HG03558 (cell line): ENCODE measurements at regions not wholly inside any gene's neighbourhood (a gene's known extent, or its start where the extent isn't known, plus 50 kb on each side); places are given as distances from the start of the nearest gene placed in this dataset.

ENCODE experiments used
- ATAC-seq: cut with Tn5 transposase; IDR thresholded peaks from one replicate; pipeline ENCODE4 v1.9.1; 2021; ENCODE audit warnings: moderate number of reproducible peaks; ENCODE audit not compliant: unreplicated experiment; ENCODE audit errors: extremely low read depth

DNA sequence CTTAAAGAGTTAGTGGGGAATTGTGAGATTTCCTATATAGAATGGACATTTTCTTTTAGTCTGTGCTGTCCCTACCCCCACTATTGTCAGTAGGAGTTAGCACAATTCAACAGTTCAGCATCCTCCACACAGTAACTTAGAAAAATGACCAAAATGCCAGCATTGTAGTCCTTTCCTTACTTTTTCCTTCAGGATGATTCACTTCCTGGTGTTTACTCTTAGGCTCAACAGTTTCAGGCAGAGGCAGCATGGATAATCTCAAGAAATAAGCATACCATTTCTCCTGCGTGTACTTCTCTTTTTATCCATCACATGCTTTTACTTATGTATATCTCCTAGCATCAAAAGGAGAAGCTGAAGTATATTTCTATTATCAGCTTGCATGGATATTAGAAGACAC is 683.4 kb downstream of the SLC16A7 start:
- no peak for ATAC-seq

DNA sequence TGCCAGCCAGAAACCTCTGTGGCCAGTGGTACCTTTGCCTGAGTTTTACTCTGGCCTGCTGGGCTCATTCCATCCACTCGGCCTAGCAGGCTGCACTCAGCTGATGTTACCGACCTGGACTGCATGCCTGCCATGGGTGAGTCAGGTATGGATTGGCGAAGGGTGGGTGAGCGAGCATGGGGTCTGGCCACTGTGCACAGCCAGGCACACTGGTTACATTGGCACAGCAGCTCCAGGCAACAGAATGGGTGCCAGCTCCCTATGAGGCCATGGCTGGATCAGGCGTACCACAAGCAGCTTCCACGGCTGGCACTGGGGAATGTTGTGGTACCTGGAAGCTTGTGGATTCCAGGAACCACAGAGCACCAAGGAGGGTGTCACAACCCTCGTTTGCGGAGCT is 685.7 kb downstream of the SLC16A7 start:
- no peak for ATAC-seq

DNA sequence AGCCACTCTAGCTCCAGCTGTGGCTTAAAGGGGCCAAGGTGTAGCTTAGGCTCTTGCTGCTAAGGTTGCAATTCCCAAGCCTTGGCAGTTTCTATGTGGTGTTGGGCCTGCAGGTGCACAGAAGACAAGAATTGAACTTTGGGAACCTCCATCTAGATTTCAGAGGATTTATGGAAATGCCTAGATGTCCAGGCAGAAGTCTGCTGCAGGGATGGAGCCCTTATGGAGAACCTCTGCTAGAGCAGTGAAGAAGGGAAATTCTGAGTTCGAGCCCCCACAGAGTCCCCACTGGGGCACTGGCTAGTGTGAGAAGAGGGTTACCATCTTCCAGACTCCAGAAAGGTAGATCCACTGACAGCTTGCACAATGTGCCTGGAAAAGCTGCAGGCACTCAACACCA is 694.7 kb downstream of the SLC16A7 start:
- ATAC-seq: no peak

DNA sequence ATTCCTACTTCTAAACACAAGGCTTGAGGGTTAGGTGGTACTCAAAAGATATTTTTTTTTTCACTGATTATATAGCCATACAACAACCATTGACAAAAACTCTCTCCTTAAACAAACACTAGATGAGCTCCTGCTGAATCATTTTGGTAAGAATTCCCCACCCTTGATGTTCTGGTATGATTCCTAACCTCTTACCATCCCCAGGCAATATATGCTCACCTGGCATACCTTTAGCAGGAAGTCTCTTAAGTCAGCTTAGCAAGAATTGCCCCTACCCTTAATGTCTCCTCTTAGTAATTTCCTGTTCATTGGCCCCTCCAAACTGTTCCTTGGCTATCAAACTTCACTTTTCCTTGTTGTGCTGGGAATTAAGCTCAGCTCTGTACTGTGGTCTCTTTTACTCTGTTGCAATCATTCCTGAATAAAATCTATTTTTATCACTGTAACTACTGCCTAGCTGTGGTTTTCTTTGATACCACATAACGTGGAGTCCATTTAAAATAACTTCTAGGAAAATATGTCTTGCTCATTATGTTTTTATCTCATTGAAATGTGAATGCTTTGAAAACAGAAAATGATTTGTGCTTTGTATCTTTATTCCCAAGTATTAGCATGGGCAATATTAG is 712.6 kb downstream of the SLC16A7 start:
- ATAC-seq: no peak

DNA sequence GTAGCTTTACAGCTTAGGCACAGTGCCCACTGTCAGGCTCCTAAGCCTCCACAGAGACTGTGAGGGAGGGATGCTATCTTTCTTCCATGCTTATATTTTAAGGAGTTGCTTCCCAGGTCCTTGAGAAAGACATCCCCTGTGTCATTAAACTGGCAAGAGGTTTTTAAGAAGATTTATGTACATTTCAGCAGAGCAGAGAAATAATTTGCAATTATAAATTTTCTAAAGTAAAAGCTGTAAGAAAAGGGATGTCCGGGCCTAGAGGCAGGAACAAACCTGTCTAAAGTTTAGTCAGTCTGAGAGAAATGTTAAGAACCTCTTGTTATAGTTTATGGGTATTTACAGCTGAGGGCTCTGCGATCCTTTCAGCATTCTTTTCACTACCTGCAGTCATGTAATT is 716.1 kb downstream of the SLC16A7 start:
- no peak for ATAC-seq

DNA sequence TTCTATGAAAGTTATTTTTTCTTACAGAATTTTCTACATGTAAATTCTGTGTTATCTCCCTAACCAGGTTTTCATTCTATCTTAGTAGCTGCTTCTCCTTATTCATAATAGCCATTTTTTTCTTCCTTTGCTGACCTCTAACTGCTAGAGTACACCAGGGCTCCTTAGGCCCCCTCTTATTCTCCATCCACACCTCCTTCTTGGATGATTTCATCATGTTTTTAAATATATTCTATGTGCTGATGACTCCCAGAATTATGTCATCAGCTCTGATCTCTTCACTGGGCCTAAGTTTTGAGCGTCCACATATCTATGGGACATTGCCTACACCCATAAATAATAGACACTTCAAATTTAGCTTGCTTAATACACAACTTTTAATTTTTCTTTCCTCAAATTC is 721.5 kb downstream of the SLC16A7 start:
- ATAC-seq: no peak

DNA sequence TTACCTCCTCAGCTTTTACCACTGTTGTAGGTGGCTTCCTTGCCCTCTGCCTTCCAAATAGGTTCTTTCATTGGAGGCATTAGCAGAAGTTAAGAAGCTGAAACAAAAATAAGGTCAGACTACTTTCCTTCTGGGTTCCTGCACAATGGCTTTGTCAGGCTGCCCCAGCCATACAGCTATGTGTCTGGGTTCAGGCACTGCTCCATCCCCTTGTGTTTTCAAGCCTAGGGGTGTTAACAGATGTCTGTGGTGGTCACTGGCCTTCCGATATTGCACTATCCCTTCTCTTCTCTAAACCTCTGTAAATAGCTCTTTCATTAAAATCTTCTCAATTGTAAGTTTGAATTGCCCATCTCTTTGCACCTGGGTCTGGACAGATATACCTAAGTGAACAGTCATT is 728.9 kb downstream of the SLC16A7 start:
- ATAC-seq: no peak

DNA sequence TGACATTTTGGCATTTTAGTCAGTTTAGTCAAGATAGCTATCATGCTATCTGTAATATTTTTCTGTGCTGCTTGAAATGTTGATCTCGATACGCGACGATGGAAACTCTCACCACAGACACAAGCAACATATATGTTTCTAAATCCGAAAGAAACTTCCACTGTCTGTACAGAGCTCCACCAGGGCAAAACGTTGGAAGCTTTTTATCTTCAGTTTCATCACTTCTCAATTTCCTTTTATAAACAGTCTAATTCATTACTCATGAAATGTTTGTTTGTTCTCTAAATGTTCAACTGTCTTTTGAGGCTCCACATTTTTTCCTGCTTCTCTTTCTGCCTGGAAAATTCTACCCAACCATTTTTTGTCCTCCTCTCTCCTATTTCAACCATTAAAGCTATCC is 737.6 kb downstream of the SLC16A7 start:
- no peak for ATAC-seq

DNA sequence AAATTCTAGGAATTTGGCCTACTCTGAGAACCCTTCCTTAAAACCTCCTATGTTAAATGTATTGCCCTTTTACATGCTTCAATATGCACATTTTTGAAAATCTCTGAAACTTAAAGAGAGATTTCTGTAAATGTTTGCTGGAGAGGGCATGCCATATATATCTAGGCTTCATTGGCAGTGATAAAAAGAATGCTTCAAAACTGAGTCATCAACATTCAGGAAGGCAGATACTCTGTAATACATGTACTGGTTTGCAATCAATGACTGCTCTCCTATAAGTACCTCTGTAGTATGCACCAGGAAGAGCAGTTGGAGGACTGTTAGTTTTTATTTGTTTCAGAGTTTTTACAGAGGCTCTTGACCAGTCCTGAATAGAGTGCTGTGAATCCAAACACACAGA is 739.9 kb downstream of the SLC16A7 start:
- no peak for ATAC-seq

DNA sequence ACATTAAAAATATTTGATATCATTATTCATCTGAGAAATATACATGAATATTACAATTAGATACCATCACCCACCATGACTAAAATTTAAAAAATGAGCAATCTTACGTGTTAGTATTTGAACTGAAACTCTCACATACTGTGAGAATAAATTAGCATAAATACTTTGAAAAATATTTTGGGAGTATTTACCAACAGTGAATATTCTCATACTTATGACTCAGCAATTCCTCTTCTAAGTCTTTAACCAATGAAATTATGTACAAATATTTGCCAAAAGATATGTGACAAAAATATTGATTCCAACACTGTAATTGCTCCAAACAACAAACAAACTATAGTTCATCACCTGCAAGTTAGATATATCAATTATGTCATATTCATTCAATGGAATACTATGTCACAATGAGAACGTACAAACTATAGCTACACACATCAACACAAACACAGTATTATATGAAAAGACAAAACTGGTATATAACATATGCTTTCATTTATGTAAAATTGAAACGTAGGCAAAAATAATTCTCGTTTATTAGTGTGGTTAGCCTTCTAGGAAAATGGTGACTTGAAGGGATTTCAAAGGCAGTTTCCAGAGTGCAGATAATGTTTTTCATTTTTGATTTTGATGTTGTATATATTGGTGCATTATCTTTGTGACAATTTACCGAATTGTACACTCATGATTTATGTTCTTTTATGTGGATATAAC is 742.2 kb downstream of the SLC16A7 start:
- ATAC-seq: no peak

DNA sequence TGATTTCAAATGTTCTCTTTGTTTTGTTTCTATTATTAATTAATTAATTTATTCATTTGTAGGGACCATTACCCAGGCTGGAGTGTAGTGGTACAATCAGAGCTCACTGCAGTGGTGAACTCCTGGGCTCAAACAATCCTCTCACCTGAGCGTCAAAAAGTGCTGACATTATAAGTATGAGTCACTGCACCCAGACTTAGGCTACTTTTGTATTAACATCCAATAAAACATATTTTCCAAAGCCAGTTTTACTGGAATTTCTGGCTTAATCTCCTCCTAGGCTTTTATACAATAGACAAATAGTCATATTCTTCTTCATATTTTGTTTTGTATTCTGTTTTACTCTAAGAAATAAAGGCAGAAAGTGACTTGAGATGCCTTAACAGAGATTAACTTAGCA is 749.6 kb downstream of the SLC16A7 start:
- no peak for ATAC-seq

DNA sequence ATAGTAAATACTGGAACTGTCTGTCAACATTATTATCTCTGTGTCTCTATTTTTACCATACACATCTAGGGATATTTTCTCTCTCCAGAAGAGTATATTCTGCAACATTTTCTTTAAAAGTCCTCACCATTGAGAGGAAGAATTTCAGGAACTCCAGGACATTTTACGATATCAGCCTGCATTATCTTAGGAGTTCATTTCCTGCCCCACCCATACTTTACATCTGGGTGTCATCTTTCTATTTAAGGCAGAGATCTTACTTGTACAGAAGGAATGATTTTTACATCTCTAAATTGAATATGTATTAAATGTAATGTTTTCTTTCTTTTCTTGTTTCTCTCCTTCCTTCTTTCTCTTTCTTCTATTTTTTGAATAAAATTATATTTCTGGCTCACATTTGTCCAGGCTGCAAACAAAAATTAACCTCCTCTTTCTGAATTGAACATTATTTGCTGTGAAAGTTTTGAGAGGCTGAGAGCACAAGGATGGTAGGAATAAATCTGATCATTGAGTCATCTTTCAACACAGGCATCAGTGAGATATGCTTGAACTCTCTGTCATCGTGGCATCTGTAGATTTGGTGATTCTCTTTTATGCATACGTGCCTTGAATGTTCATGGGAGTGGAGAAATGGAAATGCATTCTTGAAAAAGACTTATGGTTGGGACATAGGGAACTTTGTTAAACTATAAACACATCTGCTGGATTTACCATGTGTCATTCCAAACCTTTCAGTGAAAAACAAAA is 753.6 kb downstream of the SLC16A7 start:
- no peak for ATAC-seq

DNA sequence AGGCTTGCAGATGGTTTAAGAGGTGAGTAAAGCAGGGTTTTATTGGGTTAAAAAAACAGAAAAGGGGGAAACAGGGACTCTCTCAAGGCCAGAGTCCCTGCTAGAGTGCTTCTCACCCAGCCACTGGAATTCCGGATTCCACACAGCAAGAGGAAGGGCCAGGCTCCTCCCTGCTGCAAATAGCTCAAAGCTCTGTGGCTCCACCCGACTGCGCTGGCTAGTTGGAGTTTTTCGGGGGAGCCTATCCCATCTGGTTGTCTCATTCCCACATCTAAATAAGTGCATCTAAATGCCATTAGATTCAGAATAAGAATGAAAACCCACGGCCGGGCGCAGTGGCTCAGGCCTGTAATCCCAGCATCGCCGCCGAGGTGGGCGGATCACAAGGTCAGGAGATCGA is 791.5 kb downstream of the SLC16A7 start:
- ATAC-seq: no peak

DNA sequence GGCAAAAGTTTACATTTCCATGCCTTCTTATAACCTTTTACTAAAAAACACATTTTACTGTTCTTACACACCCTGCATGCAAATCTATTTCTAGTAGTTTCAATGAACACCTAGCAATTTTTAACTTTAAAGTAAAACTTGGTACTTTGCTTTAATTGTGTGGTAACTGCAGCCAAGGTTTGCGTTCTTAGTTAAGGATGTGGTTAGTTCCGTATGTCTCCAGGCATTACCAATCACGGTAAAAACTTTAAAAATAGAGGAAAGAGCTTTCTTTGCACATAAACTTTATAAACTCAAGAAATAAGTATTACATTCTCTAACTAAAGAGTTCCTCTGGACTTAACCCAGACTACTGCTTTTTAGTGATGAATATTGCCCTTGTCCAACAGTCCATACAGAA is 795.2 kb downstream of the SLC16A7 start:
- no peak for ATAC-seq

DNA sequence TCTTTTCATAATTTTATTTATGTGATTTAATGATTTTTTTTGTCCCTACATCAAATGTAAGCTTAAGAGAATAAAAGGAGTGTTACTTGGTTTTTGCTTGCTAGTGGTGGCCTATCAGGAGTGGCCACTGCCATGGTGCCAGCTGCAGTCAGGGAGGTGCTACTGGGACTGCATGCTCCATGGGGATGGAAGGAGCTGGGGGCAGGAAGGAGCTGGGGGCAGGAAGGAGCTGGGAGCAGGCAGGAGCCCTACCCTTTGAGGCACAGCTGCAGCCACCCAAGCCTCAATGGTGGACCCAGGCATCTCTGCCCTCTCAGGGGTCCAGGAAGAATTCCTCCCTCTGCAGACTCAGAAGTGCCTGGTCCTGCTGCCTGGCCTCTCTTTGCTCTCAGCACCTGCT is 796.0 kb downstream of the SLC16A7 start:
- no peak for ATAC-seq

DNA sequence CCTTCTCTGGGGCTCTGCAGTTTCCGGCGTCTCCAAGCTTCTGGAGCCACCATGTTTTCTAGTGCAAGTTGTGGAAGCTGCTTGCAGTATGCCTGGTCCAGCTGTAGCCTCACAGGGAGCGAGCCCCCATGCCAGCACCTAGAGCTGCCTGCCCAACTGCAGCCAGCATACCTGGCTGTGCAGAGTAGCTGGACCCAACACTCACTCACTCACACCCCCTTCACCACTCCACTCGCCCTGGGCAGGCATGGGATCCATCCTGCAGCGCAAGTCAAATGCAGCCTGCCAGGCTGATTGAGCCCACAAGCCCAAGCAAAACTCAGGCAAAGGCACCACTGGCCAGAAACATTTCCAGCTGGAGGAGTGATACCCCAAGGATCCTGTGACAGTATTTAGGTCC is 797.3 kb downstream of the SLC16A7 start:
- ATAC-seq: no peak

DNA sequence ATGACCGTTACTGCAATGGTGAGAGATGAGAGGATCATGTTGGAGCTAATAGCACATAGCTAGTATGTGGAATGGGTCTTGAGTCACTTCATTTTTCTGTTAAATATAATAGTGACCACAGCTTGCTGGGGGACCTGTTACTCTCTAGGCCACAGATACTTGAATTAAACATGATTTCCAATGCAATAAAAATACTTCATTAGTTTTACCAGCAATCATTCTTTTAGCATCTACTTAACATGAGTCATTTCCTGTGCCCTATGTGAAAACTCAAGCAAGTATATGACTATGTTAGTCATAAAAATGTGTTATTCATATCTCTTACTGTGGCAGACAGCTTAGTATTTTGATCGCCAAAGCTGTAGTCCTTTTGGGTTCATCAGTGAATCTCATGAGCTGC is 798.8 kb downstream of the SLC16A7 start:
- ATAC-seq: no peak

DNA sequence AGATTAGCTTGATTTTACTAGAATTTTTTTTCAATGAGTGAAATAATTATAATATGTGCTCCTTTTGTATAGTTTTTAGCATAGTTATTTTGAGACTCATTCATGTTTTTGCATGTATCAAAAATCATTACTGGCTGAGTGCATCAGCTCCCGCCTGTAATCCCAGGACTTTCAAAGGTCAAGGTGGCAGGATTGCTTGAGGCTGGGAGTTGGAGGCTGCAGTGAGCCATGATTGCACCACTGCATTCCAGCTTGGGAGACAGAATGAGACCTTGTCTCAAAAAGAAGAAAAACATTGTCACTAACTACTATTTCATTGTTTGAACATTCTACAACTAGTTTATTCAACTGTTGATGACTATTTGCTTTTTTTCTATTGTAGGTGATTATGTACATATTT is 802.7 kb downstream of the SLC16A7 start:
- ATAC-seq: no peak

DNA sequence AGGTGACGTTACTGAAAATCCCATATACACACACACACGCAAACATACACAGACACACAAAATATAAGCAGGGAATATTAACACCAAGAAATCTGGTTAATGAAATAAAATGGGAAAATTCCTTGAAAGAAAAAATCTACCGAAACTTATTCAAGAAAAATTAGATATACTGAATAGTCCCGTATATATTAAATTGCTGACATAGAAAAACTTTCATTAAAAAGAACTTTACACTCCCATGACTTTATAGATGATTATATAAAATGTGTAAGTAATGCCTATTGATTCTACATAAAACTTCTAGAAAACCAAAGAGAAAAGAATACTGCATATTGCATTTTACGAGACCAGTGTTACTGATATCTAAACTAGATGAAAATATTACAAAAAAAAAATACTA is 803.2 kb downstream of the SLC16A7 start:
- ATAC-seq: no peak

DNA sequence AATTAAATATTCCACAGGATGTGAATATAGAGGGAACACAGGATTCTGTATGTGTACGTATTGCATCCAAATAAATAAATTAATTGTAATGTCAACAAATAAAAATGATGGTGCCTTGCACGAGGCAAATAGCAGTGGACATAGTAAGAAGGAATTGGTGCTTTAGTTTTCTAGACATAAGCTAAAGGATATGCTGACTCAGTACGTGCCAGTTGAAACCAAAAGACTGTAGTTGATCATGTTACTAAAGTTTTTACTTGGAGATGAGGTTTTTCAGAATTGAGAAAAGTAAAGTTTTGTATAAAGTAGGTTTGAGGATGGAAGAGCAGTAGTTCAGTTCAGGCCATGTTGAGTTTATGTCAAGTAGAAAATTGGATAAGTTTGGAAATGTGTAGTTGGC is 807.2 kb downstream of the SLC16A7 start:
- ATAC-seq: no peak

DNA sequence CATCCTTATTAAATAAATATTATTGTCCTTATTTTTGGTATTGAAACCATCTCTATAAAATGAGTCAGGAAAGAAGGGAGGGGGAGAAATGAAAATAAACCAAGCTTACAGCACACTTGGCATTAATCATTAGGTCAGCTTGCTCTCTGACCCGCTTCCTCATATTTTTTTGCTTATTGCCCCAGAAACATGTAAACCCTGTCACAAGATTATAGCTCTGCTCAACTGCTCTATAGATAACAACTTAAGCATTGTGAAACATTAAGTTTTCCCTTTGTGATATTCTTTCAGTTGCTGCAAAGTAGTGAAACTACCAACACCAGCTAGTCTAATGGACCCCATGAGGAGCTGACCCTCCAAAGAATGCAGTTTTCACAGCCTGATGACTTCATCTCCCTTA is 819.5 kb downstream of the SLC16A7 start:
- no peak for ATAC-seq

DNA sequence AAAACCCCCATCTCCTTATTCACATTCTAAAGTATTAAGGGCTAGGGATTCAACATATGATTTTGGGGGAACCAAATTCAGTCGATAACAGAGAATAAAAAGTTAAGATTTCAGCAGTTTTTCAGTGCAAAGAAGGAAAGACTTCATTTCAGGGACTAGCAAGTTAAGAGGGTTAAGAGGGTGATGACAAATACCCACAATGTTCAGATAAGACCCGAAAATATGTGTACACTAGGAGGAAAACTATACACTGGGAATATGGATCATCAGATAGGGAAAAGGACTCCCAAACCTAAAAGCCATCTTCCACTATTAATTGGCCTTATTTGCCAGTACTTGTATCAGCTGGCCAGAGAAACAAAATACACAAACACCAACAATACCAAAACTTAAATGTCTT is 824.2 kb downstream of the SLC16A7 start:
- ATAC-seq: no peak
